ENCODE measurements at regions not wholly inside any gene's neighbourhood (a gene's known extent, or its start where the extent isn't known, plus 50 kb on each side); places are given as distances from the start of the nearest gene placed in this dataset.

- no peak for DNase-seq
These were observed 274.4 kb downstream of the NFKBIZ start for GRCh38 chr3:102123590-102124190.

GRCh38 chr3:102124282-102124681 is 275.0 kb downstream of the NFKBIZ start:
- no peak for DNase-seq

GRCh38 chr3:102124704-102125103 is 275.4 kb downstream of the NFKBIZ start:
- DNase-seq, result no peak

- DNase-seq, result no peak
These were observed 276.1 kb downstream of the NFKBIZ start for GRCh38 chr3:102125197-102125993.

- no peak for DNase-seq
These were observed 276.7 kb downstream of the NFKBIZ start for GRCh38 chr3:102125994-102126368.

GRCh38 chr3:102129760-102130608 is 280.7 kb downstream of the NFKBIZ start:
- DNase-seq, result no peak

GRCh38 chr3:102132370-102132769 is 283.1 kb downstream of the NFKBIZ start:
- no peak for DNase-seq

GRCh38 chr3:102133376-102133775 is 284.1 kb downstream of the NFKBIZ start:
- no peak for DNase-seq

- no peak for DNase-seq
These were observed 286.0 kb downstream of the NFKBIZ start for GRCh38 chr3:102135316-102135715.

- DNase-seq, result no peak
These were observed 286.9 kb downstream of the NFKBIZ start for GRCh38 chr3:102136183-102136582.

- DNase-seq, result no peak
These were observed 290.8 kb downstream of the NFKBIZ start for GRCh38 chr3:102140116-102140515.

- DNase-seq, result no peak
These were observed 292.0 kb downstream of the NFKBIZ start for GRCh38 chr3:102141096-102141927.

GRCh38 chr3:102141928-102142239 is 292.6 kb downstream of the NFKBIZ start:
- DNase-seq, result no peak

- DNase-seq, result no peak
These were observed 292.3 kb upstream of the ZPLD1 start for GRCh38 chr3:102142379-102143060.

GRCh38 chr3:102143536-102143935 is 291.3 kb upstream of the ZPLD1 start:
- DNase-seq, result no peak

- no peak for DNase-seq
These were observed 290.8 kb upstream of the ZPLD1 start for GRCh38 chr3:102144063-102144462.

- DNase-seq, result no peak
These were observed 286.0 kb upstream of the ZPLD1 start for GRCh38 chr3:102148598-102149337.

GRCh38 chr3:102151935-102152334 is 282.9 kb upstream of the ZPLD1 start:
- no peak for DNase-seq

- DNase-seq, result no peak
These were observed 278.4 kb upstream of the ZPLD1 start for GRCh38 chr3:102156426-102156825.

GRCh38 chr3:102158080-102158740 is 276.6 kb upstream of the ZPLD1 start:
- no peak for DNase-seq

- DNase-seq, result no peak
These were observed 274.9 kb upstream of the ZPLD1 start for GRCh38 chr3:102159810-102160451.
